D341Med (cell line): ENCODE measurements at regions not wholly inside any gene's neighbourhood (a gene's known extent, or its start where the extent isn't known, plus 50 kb on each side); places are given as distances from the start of the nearest gene placed in this dataset.

ENCODE experiments used
- DNase-seq: peaks from one replicate; pipeline ENCODE4 v3.0.0; 2012; ENCODE audit warnings: low spot score

GRCh38 chr21:29443411-29444010, 144.8 kb downstream of the BACH1 start:
- DNase-seq = no peak

GRCh38 chr21:29448766-29449165, 150.0 kb downstream of the BACH1 start:
- no peak for DNase-seq

- no peak for DNase-seq
These were observed 150.7 kb downstream of the BACH1 start for GRCh38 chr21:29449306-29449950.

- no peak for DNase-seq
These were observed 151.3 kb downstream of the BACH1 start for GRCh38 chr21:29450058-29450457.

- no peak for DNase-seq
These were observed 154.8 kb downstream of the BACH1 start for GRCh38 chr21:29453511-29453910.

- no peak for DNase-seq
These were observed 155.5 kb downstream of the BACH1 start for GRCh38 chr21:29454179-29454578.

- DNase-seq = no peak
These were observed 163.8 kb downstream of the BACH1 start for GRCh38 chr21:29462479-29462878.

- no peak for DNase-seq
These were observed 166.8 kb downstream of the BACH1 start for GRCh38 chr21:29465546-29465945.

GRCh38 chr21:29466532-29466931, 167.8 kb downstream of the BACH1 start:
- DNase-seq = no peak

- DNase-seq = no peak
These were observed 171.7 kb downstream of the BACH1 start for GRCh38 chr21:29470397-29470796.

- DNase-seq = no peak
These were observed 175.1 kb downstream of the BACH1 start for GRCh38 chr21:29473808-29474207.

GRCh38 chr21:29475329-29475728, 176.6 kb downstream of the BACH1 start:
- DNase-seq = no peak

- no peak for DNase-seq
These were observed 178.6 kb downstream of the BACH1 start for GRCh38 chr21:29477347-29477746.

GRCh38 chr21:29477941-29478340, 179.2 kb downstream of the BACH1 start:
- DNase-seq = no peak

- DNase-seq = no peak
These were observed 182.4 kb downstream of the BACH1 start for GRCh38 chr21:29481081-29481480.

GRCh38 chr21:29481641-29482040, 182.9 kb downstream of the BACH1 start:
- no peak for DNase-seq

- DNase-seq = no peak
These were observed 187.6 kb downstream of the BACH1 start for GRCh38 chr21:29486306-29486807.
